PC-3 (cell line): ENCODE measurements at regions not wholly inside any gene's neighbourhood (a gene's known extent, or its start where the extent isn't known, plus 50 kb on each side); places are given as distances from the start of the nearest gene placed in this dataset.

Experiments used
- ATAC-seq: fragments of 200-7000 bp; cut with Tn5 transposase; 2 replicates; pipeline ENCODE4 v1.9.1; 2020; ENCODE audit warnings: mild to moderate bottlenecking, moderate library complexity
- BruUV-seq: library from RNA; stranded (reverse); fragments of 400-500 nt; replicated peaks from 2 replicates; lab custom pipeline; 2021; lab: Mats Ljungman, UMichigan
- CTCF ChIA-PET: fragments of 300-600 bp; sonication (Branson Sonifier 250); formaldehyde crosslinking; loops from one replicate; lab custom pipeline; 2022; ENCODE audit warnings: antibody characterized with exemption; lab: Charles Lee
- POLR2A ChIA-PET: fragments of 300-600 bp; sonication (Branson Sonifier 250); formaldehyde crosslinking; loops from one replicate; lab custom pipeline; 2022; ENCODE audit warnings: antibody characterized with exemption; ENCODE audit not compliant: unreplicated experiment; lab: Charles Lee
- DNase-seq: peaks from one replicate; pipeline ENCODE4 v3.0.0-alpha.2; 2015
- H2AFZ ChIP-seq: fragments of 300-600 bp; sonication (generic); 2 replicates; pipeline ENCODE4 v1.6.0; 2016; ENCODE audit warnings: antibody characterized with exemption, low read length
- H3F3A ChIP-seq: fragments of 300-600 bp; sonication (generic); one replicate; pipeline ENCODE4 v1.6.0; 2017; ENCODE audit warnings: antibody characterized with exemption, low read length, control low read depth, mild to moderate bottlenecking; ENCODE audit not compliant: unreplicated experiment
- H3K27ac ChIP-seq: fragments of 300-600 bp; sonication (generic); 2 replicates; pipeline ENCODE4 v1.5.1; 2016; ENCODE audit warnings: mild to moderate bottlenecking, low read length
- H3K27me3 ChIP-seq: fragments of 300-600 bp; sonication (generic); 2 replicates; pipeline ENCODE4 v1.6.1; 2016; ENCODE audit warnings: low read length, mixed read lengths
- H3K36me3 ChIP-seq: fragments of 300-600 bp; sonication (generic); 2 replicates; pipeline ENCODE4 v1.6.1; 2016; ENCODE audit warnings: low read depth, mixed run types, low read length, mixed read lengths
- H3K4me1 ChIP-seq: fragments of 300-600 bp; sonication (generic); 2 replicates; pipeline ENCODE4 v1.5.1; 2016; ENCODE audit warnings: low read length; ENCODE audit not compliant: insufficient read depth
- H3K4me2 ChIP-seq: fragments of 300-600 bp; sonication (generic); 2 replicates; pipeline ENCODE4 v1.6.0; 2016; ENCODE audit warnings: low read length
- H3K4me3 ChIP-seq: fragments of 300-600 bp; sonication (generic); 2 replicates; pipeline ENCODE4 v1.5.1; 2016; ENCODE audit warnings: mild to moderate bottlenecking, low read length, mixed read lengths
- H3K79me2 ChIP-seq: fragments of 300-600 bp; sonication (generic); 2 replicates; pipeline ENCODE4 v1.6.1; 2017; ENCODE audit warnings: low read length, mixed read lengths
- H3K9ac ChIP-seq: fragments of 300-600 bp; sonication (generic); 2 replicates; pipeline ENCODE4 v1.6.0; 2016; ENCODE audit warnings: mild to moderate bottlenecking, low read length
- H3K9me2 ChIP-seq: fragments of 300-600 bp; sonication (generic); replicated peaks from 2 replicates; pipeline ENCODE4 v1.6.1; 2016; ENCODE audit warnings: mixed run types, low read length, mixed read lengths
- H3K9me3 ChIP-seq: fragments of 300-600 bp; sonication (generic); 2 replicates; pipeline ENCODE4 v1.6.1; 2016; ENCODE audit warnings: low read length, mixed read lengths
- H4K20me1 ChIP-seq: fragments of 300-600 bp; sonication (generic); 2 replicates; pipeline ENCODE4 v1.6.1; 2016; ENCODE audit warnings: low read length, mixed read lengths
- EZH2 ChIP-seq: fragments of 300-600 bp; sonication (generic); IDR thresholded peaks from one replicate; pipeline ENCODE4 v1.6.1; 2017; ENCODE audit warnings: antibody characterized with exemption, mild to moderate bottlenecking, low read length; ENCODE audit not compliant: unreplicated experiment
- EZH2phosphoT487 ChIP-seq: fragments of 300-600 bp; sonication (generic); IDR thresholded peaks from 2 replicates; pipeline ENCODE4 v1.6.1; 2018; ENCODE audit warnings: mild to moderate bottlenecking, antibody characterized with exemption, low read length, borderline replicate concordance
- intact Hi-C: fragments of 100-400 bp; cut with micrococcal nuclease; formaldehyde crosslinking; loops from 2 replicates; pipeline ENCODE4 v1.9.0; 2023
- TF ChIP-seq, protein P1 (sequence below): fragments of 300-600 bp; sonication (generic); conservative IDR thresholded peaks from 2 replicates; pipeline ENCODE4 v1.5.1; 2017; ENCODE audit warnings: antibody characterized with exemption, low read depth, mild to moderate bottlenecking, low read length

GRCh38 chr20:19849341-19850197, 91.5 kb downstream of the RIN2 start:
- Histone ChIP-seq H3K27ac (no peak overlapping the region), H3F3A (no peaks in the 10 kb centered on the region), H3K79me2 (no peaks in the 10 kb centered on the region), H3K4me3 (no peak overlapping the region), H2AFZ (no peak overlapping the region), H3K4me2 (no peak overlapping the region), H3K9me3 (no peaks in the 10 kb centered on the region), H3K9me2 (no peaks in the 10 kb centered on the region), H3K27me3 (no peaks in the 10 kb centered on the region), H4K20me1 (no peaks in the 10 kb centered on the region), H3K9ac (no peak overlapping the region), H3K36me3 (no peaks in the 10 kb centered on the region), H3K4me1 (no peaks in the 10 kb centered on the region)
- intact Hi-C loops: no loop called here
- DNase-seq: no peak
- BruUV-seq: no TSS peak
- no peak for ATAC-seq
- TF ChIP-seq EZH2phosphoT487 (no peak), EZH2 (no peak)
- TF ChIP-seq, protein P1, sequence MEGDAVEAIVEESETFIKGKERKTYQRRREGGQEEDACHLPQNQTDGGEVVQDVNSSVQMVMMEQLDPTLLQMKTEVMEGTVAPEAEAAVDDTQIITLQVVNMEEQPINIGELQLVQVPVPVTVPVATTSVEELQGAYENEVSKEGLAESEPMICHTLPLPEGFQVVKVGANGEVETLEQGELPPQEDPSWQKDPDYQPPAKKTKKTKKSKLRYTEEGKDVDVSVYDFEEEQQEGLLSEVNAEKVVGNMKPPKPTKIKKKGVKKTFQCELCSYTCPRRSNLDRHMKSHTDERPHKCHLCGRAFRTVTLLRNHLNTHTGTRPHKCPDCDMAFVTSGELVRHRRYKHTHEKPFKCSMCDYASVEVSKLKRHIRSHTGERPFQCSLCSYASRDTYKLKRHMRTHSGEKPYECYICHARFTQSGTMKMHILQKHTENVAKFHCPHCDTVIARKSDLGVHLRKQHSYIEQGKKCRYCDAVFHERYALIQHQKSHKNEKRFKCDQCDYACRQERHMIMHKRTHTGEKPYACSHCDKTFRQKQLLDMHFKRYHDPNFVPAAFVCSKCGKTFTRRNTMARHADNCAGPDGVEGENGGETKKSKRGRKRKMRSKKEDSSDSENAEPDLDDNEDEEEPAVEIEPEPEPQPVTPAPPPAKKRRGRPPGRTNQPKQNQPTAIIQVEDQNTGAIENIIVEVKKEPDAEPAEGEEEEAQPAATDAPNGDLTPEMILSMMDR: no peak
- ChIA-PET CTCF (no interaction called here), POLR2A (no interaction called here)

DNA sequence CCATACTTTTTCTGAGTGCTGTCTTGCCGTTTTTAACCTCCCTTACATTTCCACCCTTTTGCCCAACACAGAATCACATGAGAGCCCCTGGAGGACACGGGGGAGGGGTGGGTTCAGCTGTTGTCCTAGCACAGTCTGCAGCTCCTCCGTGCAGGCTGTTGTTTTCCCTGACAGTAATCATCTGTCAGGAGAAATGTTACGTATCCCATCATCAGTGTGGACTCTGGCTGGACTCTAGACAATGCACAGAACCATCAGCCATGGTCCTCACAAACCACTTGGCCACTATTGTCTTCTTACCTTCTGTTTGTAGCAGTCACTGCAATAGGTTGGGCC, 92.1 kb downstream of the RIN2 start:
- TF ChIP-seq EZH2phosphoT487 (no peak), EZH2 (no peak)
- TF ChIP-seq, protein P1: no peak
- no peaks in the 10 kb centered on the region for H3F3A ChIP-seq
- H3K79me2 ChIP-seq: no peaks in the 10 kb centered on the region
- POLR2A ChIA-PET: no interaction called here
- DNase-seq: no peak
- no peaks in the 10 kb centered on the region for H4K20me1 ChIP-seq
- no peak overlapping the region for H3K9ac ChIP-seq
- no peak overlapping the region for H3K27ac ChIP-seq
- H3K9me3 ChIP-seq: no peaks in the 10 kb centered on the region
- no peak for ATAC-seq
- no peaks in the 10 kb centered on the region for H3K9me2 ChIP-seq
- CTCF ChIA-PET: no interaction called here
- H3K36me3 ChIP-seq: no peaks in the 10 kb centered on the region
- H3K4me1 ChIP-seq: no peaks in the 10 kb centered on the region
- H3K27me3 ChIP-seq: no peaks in the 10 kb centered on the region
- intact Hi-C loops: no loop called here
- H3K4me2 ChIP-seq: no peak overlapping the region
- no peak overlapping the region for H3K4me3 ChIP-seq
- no TSS peak for BruUV-seq
- no peak overlapping the region for H2AFZ ChIP-seq

- TF ChIP-seq EZH2phosphoT487 (no peak), EZH2 (no peak)
- TF ChIP-seq, protein P1: no peak
- no TSS peak for BruUV-seq
Measured at GRCh38 chr20:19851861-19852260, 93.8 kb downstream of the RIN2 start.

More at GRCh38 chr20:19851861-19852260, 93.8 kb downstream of the RIN2 start:
- intact Hi-C loops: no loop called here
- Histone ChIP-seq H2AFZ (no peak overlapping the region), H3K9ac (no peak overlapping the region), H3K4me3 (no peak overlapping the region), H3K9me2 (no peaks in the 10 kb centered on the region), H3K4me2 (no peak overlapping the region), H3K4me1 (peaks cover 5% of the 10 kb centered on the region; the same call in 1 of the 2 replicates), H3K9me3 (no peaks in the 10 kb centered on the region), H3K27me3 (no peaks in the 10 kb centered on the region), H3K27ac (no peak overlapping the region), H4K20me1 (no peaks in the 10 kb centered on the region), H3K79me2 (no peaks in the 10 kb centered on the region), H3F3A (no peaks in the 10 kb centered on the region), H3K36me3 (no peaks in the 10 kb centered on the region)
- POLR2A ChIA-PET: no interaction called here
- ATAC-seq: no peak
- DNase-seq: no peak
- CTCF ChIA-PET: no interaction called here
